BLaER1 treated with 17β-estradiol and CSF1 and Interleukin-3, amounts not matched to agents 10 nM and 100 nM (cell line): ENCODE measurements at regions not wholly inside any gene's neighbourhood (a gene's known extent, or its start where the extent isn't known, plus 50 kb on each side); places are given as distances from the start of the nearest gene placed in this dataset.

ENCODE experiments used
- H3K27ac ChIP-seq, 11 experiments: shearing (Covaris generic); formaldehyde crosslinking; 2 replicates each; pipeline ENCODE4 v1.8.1; 2022
- H3K27me3 ChIP-seq, 11 experiments: shearing (Covaris generic); formaldehyde crosslinking; 2 replicates each; pipeline ENCODE4 v1.8.1; 2022
- H3K36me3 ChIP-seq, 11 experiments: shearing (Covaris generic); formaldehyde crosslinking; 2 replicates each; pipeline ENCODE4 v1.8.1; 2022
- H3K4me1 ChIP-seq, 10 experiments: shearing (Covaris generic); formaldehyde crosslinking; 2 replicates each; pipeline ENCODE4 v1.8.1; 2022
- H3K4me2 ChIP-seq, 11 experiments: shearing (Covaris generic); formaldehyde crosslinking; 2 replicates each; pipeline ENCODE4 v1.8.1; 2022
- H3K4me3 ChIP-seq, 10 experiments: shearing (Covaris generic); formaldehyde crosslinking; 2 replicates each; pipeline ENCODE4 v1.8.1; 2022
- H3K9ac ChIP-seq, 11 experiments: shearing (Covaris generic); formaldehyde crosslinking; 2 replicates each; pipeline ENCODE4 v1.8.1; 2022
- H3K9me3 ChIP-seq, 11 experiments: shearing (Covaris generic); formaldehyde crosslinking; replicated peaks in 1 of 11; 2 replicates each; pipeline ENCODE4 v1.8.1; 2022
- H4K20me1 ChIP-seq, 11 experiments: shearing (Covaris generic); formaldehyde crosslinking; 2 replicates each; pipeline ENCODE4 v1.8.1; 2022
- Cebpa-rat ChIP-seq, 11 experiments: shearing (Covaris generic); IDR thresholded peaks; 2 replicates each; pipeline ENCODE4 v1.8.1; 2022

DNA sequence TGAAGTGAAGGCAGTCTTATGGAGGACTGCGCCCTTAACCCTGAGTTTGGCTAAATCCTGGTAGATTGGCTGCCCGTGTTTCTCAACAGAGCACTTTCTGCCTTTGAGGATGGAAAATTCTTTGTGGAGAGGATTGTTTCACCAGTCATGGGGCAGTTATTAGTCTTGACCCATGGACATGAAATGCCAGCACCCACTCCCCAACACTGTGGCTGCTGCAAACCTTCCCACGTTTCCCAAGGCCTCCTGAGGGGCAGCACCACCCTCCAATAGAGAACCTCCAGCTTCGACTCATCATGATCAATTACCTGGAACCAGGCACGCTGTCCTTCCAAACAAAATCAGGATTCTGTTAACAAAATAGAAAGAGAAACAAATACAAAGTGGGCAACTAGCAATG, 117.8 kb downstream of the PXDC1 start:
- Histone ChIP-seq H3K27me3 (peaks cover 0 to 2% (median 0%) of the 10 kb centered on the region in 11 experiments; a peak in 1 of 22 replicates), H3K4me3 (no peak overlapping the region)
- no peak for TF ChIP-seq Cebpa-rat (IDR thresholded peaks at IDR 0.05)

DNA sequence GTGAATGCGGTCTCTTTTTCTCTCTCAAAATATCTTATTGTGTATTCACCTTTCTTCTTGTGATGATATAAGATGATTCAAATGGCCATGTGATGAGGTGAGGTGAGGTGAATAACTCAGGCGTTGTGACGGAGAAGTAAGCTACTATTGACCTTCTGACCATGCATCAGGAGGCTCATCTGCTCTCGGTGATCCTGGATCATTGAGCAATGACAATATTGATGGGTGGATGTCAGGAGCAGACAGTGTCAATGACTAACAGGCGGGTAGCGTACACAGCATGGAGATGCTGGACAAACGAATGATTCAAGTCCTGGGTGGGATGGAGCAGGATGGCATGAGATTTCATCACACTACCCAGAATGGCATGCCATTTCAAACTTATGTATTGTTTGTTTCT, 119.6 kb downstream of the PXDC1 start:
- Histone ChIP-seq H3K4me1 (peaks cover 22 to 37% (median 30%) of the 10 kb centered on the region in 10 experiments), H3K9me3 (no peaks in the 10 kb centered on the region), H3K4me2 (no peak overlapping the region), H3K27me3 (peaks cover 0 to 9% (median 0%) of the 10 kb centered on the region in 11 experiments; a peak in 2 of 22 replicates), H3K36me3 (no peaks in the 10 kb centered on the region), H3K27ac (no peak overlapping the region), H3K4me3 (no peak overlapping the region), H3K9ac (no peak overlapping the region), H4K20me1 (no peaks in the 10 kb centered on the region; a peak in 1 of 22 replicates)
- no peak for TF ChIP-seq Cebpa-rat (IDR thresholded peaks at IDR 0.05)

More for the DNA sequence above, 117.8 kb downstream of the PXDC1 start:
- H3K4me2 ChIP-seq = no peak overlapping the region
- H3K36me3 ChIP-seq = no peaks in the 10 kb centered on the region
- no peak overlapping the region for H3K9ac ChIP-seq
- H3K27ac ChIP-seq = no peak overlapping the region
- H3K9me3 ChIP-seq = peaks cover 0 to 4% (median 0%) of the 10 kb centered on the region in 11 experiments; a peak in 1 of 22 replicates
- H3K4me1 ChIP-seq = peaks cover 14 to 21% (median 16%) of the 10 kb centered on the region in 10 experiments
- H4K20me1 ChIP-seq = no peaks in the 10 kb centered on the region; a peak in 1 of 22 replicates

DNA sequence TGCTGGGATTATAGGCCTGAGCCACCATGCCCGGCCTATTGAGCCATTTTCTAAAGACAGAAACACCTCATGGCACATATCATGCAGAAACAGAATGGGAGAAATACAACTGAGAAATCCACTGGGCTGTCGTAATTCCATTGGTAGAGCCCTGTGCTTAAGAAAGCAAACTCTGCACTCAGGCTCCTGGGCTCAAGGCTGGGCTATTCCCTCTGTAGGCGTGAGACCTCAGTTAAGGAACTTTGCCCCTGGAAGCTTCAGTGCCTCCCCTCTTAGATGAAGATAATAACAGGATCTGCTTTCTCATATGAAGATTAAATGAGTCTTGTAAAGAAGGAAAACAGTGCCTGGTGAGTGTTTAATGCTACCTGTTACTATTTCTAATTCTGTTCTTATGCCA, 120.3 kb downstream of the PXDC1 start:
- Histone ChIP-seq H3K27me3 (peaks cover 0 to 9% (median 0%) of the 10 kb centered on the region in 11 experiments; a peak in 2 of 22 replicates), H3K9me3 (no peaks in the 10 kb centered on the region), H3K4me2 (peak overlapping the region in 1 of 11 experiments; percentile 65; a peak in 1 of 22 replicates), H4K20me1 (no peaks in the 10 kb centered on the region; a peak in 1 of 22 replicates), H3K4me3 (no peak overlapping the region), H3K36me3 (no peaks in the 10 kb centered on the region), H3K9ac (no peak overlapping the region), H3K27ac (no peak overlapping the region), H3K4me1 (peaks cover 22 to 37% (median 30%) of the 10 kb centered on the region in 10 experiments)
- TF ChIP-seq Cebpa-rat (IDR thresholded peaks at IDR 0.05) = no peak

DNA sequence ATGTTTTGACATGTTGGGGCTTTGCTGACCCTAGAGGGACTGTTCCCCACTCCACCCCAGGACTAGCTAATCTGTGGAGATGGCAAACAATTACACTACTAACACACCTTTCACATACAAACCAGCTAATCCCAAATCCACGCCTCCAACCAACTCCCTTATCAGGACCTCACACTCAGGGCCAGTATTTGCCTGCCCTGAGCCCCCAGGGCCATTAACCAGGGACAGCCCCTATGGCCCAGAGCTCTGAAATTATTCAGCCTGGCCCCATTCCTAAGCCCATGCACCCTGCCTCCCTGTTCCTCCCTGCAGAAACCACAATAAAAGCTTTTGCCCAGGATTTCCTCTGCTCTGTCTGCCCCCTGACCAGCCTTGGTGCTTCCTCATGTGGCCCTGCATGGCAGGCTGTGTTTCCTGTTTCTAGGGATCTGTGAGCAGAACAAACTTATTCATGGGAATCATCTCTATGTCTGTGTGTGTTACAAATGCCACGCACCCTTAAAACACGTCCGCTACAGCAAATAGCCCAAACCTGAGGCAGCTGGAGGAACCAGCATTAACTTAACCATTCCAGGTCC, 121.2 kb downstream of the PXDC1 start:
- no peaks in the 10 kb centered on the region for H3K36me3 ChIP-seq
- no peak for TF ChIP-seq Cebpa-rat (IDR thresholded peaks at IDR 0.05)
- peaks cover 0 to 9% (median 0%) of the 10 kb centered on the region in 11 experiments; a peak in 2 of 22 replicates for H3K27me3 ChIP-seq
- H3K4me1 ChIP-seq = peaks cover 22 to 44% (median 31%) of the 10 kb centered on the region in 10 experiments
- H3K4me2 ChIP-seq = peak overlapping the region; percentile 43 to 73 (median 61)
- no peak overlapping the region for H3K4me3 ChIP-seq
- H4K20me1 ChIP-seq = no peaks in the 10 kb centered on the region; a peak in 1 of 22 replicates
- H3K9me3 ChIP-seq = no peaks in the 10 kb centered on the region
- no peak overlapping the region for H3K9ac ChIP-seq
- no peak overlapping the region for H3K27ac ChIP-seq

DNA sequence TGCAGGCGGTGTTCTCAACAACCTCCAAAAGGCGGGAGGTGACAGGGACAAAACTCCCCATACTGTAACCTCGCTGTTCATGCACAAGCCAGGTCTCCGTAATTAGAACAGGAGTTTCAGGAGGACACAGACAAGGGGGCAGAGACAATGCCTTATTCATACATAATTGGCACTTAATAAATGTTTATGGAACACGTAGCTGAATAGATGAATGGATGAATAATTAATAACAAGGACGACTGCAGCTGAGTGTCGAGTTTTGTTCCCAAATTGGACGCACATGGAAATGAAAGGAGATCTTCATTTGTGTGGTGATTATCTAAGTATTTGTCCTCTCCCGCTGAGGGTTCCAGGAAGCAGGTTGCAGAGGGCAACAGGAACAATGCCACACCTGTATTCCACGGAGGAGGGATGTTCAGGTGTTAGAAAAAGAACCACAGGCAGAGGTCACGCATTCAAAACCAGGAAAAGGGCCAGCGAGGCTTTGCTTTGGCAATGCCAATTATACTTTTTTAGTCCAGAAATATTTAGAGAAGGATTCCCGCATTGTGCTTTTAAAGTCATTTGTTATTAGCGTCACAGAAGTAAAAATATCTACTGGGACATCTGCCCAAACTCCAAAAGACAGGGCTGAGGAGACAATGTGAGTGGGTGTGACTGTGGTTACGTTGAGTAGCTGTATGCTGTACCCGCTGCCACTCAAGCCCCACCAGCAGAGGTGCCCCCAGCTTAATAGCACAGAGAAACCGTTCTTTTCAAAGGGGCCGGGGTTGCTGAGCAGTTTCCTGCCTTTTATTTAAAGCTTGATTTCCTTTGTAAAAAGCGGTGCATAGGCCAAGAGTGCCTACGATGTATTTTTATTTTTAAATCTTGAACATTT, 123.3 kb downstream of the PXDC1 start:
- H3K9me3 ChIP-seq = no peaks in the 10 kb centered on the region
- no peaks in the 10 kb centered on the region; a peak in 1 of 22 replicates for H4K20me1 ChIP-seq
- H3K36me3 ChIP-seq = no peaks in the 10 kb centered on the region
- TF ChIP-seq Cebpa-rat (IDR thresholded peaks at IDR 0.05) = no peak
- peaks cover 0 to 9% (median 0%) of the 10 kb centered on the region in 11 experiments; a peak in 2 of 22 replicates for H3K27me3 ChIP-seq
- H3K27ac ChIP-seq = no peak overlapping the region
- H3K9ac ChIP-seq = no peak overlapping the region
- peaks cover 32 to 66% (median 51%) of the 10 kb centered on the region in 10 experiments for H3K4me1 ChIP-seq
- H3K4me2 ChIP-seq = peak overlapping the region; percentile 20 to 80 (median 58)
- H3K4me3 ChIP-seq = no peak overlapping the region

DNA sequence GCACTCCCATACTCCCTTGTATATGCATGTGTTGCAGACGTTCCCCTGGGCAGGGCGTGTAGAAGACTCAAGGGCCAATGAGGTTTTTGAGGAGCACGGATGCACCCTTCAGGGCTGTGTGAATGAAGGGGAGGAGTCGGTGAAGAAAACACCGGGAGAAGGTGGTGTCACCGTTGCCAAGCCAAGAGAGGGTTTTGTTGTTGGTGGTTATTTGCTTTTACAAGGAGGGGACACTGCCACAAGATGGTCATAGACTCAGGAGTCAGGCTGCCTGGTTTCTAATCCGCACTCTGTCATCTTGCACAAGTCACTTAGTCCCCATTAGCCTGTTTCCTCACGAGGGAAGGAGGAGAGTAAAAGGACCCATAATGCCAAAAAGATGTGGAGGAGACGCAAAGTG, 124.0 kb downstream of the PXDC1 start:
- peak overlapping the region in 8 of 11 experiments; percentile 54 to 80 (median 62); a peak in 13 of 22 replicates for H3K4me2 ChIP-seq
- peaks cover 32 to 72% (median 58%) of the 10 kb centered on the region in 10 experiments for H3K4me1 ChIP-seq
- no peak for TF ChIP-seq Cebpa-rat (IDR thresholded peaks at IDR 0.05)
- no peaks in the 10 kb centered on the region for H3K9me3 ChIP-seq
- H3K4me3 ChIP-seq = no peak overlapping the region
- peaks cover 0 to 9% (median 0%) of the 10 kb centered on the region in 11 experiments; a peak in 2 of 22 replicates for H3K27me3 ChIP-seq
- H4K20me1 ChIP-seq = no peaks in the 10 kb centered on the region; a peak in 1 of 22 replicates
- no peak overlapping the region for H3K27ac ChIP-seq
- H3K9ac ChIP-seq = no peak overlapping the region
- H3K36me3 ChIP-seq = no peaks in the 10 kb centered on the region

DNA sequence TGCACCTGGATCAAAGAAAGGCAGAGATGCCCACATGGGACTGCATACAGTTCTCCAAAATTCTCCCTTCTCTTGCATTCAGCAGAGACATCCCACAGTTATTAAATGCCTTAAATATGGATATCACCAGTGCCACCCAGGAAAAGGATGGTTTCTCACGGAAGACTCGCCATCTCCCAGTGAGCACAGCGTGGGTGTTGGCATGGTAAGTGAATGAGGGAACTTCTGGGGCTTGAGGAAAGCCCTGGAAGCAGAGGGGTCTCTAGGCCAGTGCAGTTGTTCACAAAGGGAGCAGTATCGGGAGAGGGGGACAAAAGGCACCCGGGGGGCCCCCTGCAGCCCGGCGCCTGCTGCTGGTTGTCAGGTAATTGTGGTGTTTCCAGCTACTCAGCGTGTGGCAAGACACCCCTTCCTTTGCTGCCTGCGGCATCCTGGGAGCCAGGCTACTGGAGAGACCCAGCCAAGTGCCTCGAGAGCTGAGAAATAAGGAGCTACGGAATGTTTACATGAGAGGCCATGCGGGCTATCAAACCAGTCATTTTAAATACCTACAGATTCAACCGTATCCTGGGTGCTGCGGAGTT, 125.4 kb downstream of the PXDC1 start:
- H3K4me1 ChIP-seq = peaks cover 32 to 76% (median 59%) of the 10 kb centered on the region in 10 experiments
- H3K27ac ChIP-seq = no peak overlapping the region
- no peak overlapping the region for H3K9ac ChIP-seq
- no peaks in the 10 kb centered on the region; a peak in 1 of 22 replicates for H4K20me1 ChIP-seq
- peaks cover 0 to 9% (median 0%) of the 10 kb centered on the region in 11 experiments; a peak in 2 of 22 replicates for H3K27me3 ChIP-seq
- H3K9me3 ChIP-seq = no peaks in the 10 kb centered on the region
- TF ChIP-seq Cebpa-rat (IDR thresholded peaks at IDR 0.05) = no peak
- H3K36me3 ChIP-seq = no peaks in the 10 kb centered on the region
- no peak overlapping the region for H3K4me3 ChIP-seq
- peak overlapping the region in 3 of 11 experiments; percentile 1 to 82 (median 9); a peak in 2 of 22 replicates for H3K4me2 ChIP-seq

DNA sequence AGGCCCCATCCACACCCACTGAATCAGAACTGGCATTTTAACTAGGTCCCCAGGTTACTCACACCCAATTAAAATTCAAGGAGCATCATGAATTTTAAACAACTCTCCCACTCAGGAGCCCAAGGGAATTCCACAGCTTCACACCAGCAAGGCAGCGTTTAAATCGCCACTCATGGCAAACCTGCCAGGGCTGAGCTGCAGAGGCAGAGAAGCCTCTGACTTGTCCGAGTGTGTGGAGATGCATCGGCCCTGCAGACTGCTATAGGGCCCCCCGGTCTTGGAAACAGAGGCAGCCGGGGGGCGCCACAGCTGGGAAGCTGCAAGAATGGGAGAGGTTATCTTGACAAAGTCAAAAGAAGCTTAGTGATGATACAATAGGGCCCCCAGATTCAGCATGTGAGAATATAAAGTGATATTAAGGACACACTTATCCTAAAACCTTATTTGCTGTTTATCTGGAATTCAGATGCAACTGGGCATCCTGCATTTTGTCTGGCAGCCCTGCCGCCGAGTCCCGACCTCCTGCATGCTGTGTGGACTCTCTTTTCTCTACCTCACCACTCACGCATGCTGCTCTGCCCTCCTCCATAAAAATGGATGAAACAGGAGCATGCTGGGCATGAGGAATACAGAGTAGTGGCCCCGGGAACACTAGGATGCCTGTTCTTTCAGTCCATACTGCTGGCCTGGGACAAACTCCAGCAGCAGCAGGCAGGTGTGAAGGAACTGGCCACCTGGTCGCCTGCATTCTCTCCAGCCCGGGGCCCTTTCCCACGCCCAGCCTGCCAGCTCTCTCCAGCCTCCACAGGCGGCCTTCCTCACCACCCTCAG, 126.1 kb downstream of the PXDC1 start:
- peak overlapping the region in 7 of 11 experiments; percentile 70 to 84 (median 78); a peak in 12 of 22 replicates for H3K4me2 ChIP-seq
- H4K20me1 ChIP-seq = no peaks in the 10 kb centered on the region; a peak in 1 of 22 replicates
- peaks cover 25 to 75% (median 53%) of the 10 kb centered on the region in 10 experiments for H3K4me1 ChIP-seq
- no peak overlapping the region for H3K4me3 ChIP-seq
- no peaks in the 10 kb centered on the region for H3K36me3 ChIP-seq
- no peaks in the 10 kb centered on the region for H3K9me3 ChIP-seq
- peaks cover 0 to 9% (median 0%) of the 10 kb centered on the region in 11 experiments; a peak in 2 of 22 replicates for H3K27me3 ChIP-seq
- no peak for TF ChIP-seq Cebpa-rat (IDR thresholded peaks at IDR 0.05)
- 0 out of 22 replicates have a peak overlapping the region, but pooled peaks of 1 of the 11 experiments have one; percentile 21 for H3K27ac ChIP-seq
- H3K9ac ChIP-seq = peak overlapping the region in 1 of 11 experiments; percentile 55; a peak in 1 of 22 replicates
